GM19397 (cell line): ENCODE measurements at regions not wholly inside any gene's neighbourhood (a gene's known extent, or its start where the extent isn't known, plus 50 kb on each side); places are given as distances from the start of the nearest gene placed in this dataset.
"Not testable (repeated sequence)": the region's sequence is repeated elsewhere in the genome, so short reads cannot be mapped to it uniquely, and the experiment has no call there.

Source experiments
- ATAC-seq: cut with Tn5 transposase; IDR thresholded peaks from one replicate; pipeline ENCODE4 v1.9.1; 2021; ENCODE audit warnings: mild to moderate bottlenecking, moderate library complexity; ENCODE audit not compliant: unreplicated experiment

DNA sequence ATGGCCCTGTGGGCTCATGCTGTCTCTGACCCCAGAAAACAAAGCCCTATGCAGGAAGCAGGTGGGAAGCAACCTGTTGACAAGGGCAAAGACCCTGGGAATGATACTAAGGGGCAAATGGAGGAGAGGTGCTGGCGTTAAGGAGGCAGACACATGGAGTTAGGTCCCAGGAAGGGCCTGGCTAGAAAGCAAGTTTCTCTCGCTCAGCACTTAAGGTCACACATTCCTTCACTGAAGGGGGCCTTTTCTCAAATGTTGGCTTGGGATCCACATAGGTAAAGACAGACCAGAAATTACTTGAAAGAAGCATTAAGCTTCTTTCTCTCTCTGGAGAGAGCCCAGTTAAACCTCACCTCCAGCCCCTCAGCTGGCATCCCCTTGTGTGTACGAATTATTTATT is 155.7 kb downstream of the ADRA2C start:
- ATAC-seq, result not testable (repeated sequence)

DNA sequence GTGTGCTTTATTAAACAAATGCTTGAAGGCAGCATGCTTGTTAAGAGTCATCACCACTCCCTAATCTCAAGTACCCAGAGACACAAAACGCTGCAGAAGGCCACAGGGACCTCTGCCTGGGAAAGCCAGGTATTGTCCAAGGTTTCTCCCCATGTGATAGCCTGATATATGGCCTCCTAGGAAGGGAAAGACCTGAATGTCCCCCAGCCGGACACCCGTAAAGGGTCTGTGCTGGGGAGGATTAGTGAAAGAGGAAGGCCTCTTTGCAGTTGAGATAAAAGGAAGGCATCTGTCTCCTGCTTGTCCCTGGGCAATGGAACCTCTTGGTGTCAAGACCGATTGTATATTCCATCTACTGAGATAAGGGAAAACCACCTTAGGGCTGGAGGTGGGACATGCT is 159.7 kb downstream of the ADRA2C start:
- not testable (repeated sequence) for ATAC-seq

DNA sequence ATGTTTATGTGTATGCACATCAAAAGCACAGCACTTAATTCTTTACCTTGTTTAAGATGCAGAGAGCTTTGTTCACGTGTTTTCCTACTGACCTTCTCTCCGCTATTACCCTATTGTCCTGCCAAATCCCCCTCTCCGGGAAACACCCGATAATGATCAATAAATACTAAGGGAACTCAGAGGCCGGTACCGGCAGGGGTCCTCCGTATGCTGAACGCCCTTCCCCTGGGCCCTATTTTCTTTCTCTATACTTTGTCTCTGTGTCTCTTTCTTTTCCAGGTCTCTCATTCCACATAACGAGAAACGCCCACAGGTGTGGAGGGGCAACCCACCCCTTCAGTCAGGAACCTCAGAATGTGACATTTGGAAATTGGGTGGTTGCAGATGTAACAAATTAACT is 160.1 kb downstream of the ADRA2C start:
- ATAC-seq, result not testable (repeated sequence)

DNA sequence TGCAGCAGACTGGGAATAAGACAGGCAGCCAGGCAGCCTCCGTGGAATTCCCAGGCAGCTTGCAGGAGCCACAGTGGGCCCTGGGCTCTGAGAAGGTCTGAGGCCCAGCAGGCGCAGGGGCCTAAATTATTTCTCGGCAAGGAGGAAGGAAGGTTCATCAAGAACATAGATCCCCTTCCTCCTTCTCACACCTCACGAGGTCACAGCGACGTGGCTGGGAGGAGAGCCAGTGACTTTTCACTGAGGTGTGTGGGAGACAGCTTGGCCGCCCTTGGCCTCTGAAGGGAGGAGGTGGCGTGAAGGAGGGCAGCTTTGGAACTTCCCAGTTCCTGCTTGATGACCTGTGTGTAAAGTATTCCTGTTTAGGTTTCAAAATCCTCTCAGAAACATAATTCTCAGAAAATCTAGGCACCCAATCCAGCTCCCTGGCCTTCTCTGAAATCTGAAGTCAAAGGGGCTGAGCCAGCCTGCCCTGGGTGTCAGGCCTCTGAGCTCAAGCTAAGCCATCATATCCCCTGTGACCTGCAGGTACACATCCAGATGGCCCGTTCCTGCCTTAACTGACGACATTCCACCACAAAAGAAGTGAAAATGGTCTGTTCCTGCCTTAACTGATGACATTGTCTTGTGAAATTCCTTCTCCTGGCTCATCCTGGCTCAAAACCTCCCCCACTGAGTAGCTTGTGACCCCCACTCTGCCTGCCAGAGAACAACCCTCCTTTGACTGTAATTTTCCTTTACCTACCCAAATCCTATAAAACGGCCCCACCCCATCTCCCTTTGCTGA is 161.0 kb downstream of the ADRA2C start:
- ATAC-seq, result not testable (repeated sequence)

DNA sequence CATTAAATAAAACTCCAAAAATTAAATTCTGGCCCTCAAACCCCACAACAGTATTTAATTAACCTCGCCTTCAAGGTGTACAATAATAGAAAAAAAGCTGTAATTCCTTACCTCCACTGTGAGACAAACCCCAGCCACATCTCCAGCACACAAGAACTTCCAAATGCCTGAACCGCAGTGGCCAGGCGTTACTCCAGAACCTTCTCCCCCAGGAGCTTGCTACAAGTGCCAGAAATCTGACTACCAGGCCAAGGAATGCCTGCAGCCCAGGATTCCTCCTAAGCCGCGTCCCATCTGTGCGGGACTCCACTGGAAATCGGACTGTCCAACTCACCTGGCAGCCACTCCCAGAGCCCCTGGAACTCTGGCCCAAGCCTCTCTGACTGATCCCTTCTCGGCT is 163.2 kb downstream of the ADRA2C start:
- not testable (repeated sequence) for ATAC-seq

DNA sequence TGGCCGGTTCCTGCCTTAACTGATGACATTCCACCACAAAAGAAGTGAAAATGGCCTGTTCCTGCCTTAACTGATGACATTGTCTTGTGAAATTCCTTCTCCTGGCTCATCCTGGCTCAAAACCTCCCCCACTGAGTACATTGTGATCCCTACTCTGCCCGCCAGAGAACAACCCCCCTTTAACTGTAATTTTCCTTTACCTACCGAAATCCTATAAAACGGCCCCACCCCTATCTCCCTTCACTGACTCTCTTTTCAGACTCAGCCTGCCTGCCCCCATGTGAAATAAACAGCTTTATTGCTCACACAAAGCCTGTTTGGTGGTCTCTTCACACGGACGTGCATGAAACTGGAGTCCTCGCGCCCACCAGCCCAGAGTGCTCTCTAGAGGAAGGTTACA is 166.5 kb downstream of the ADRA2C start:
- not testable (repeated sequence) for ATAC-seq

DNA sequence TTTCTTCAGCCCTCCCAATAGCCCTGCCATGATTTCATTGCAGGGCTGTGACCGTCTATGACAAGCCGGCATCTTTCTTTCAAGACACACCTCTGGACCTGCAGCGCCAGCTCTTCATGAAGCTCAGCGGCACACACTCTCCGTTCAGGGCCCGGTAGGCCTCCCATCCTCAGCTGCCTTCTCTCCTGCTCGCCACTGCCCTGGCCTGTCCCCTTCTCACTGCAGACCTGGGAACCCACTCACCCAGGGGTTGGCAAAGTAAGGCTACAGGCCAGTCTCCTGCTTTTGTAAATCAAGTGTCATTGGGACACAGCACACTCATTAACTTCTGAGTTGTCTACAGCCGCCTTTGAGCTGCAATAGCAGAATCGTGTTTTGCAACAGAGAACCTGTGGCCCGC is 169.2 kb downstream of the ADRA2C start:
- ATAC-seq, result not testable (repeated sequence)

DNA sequence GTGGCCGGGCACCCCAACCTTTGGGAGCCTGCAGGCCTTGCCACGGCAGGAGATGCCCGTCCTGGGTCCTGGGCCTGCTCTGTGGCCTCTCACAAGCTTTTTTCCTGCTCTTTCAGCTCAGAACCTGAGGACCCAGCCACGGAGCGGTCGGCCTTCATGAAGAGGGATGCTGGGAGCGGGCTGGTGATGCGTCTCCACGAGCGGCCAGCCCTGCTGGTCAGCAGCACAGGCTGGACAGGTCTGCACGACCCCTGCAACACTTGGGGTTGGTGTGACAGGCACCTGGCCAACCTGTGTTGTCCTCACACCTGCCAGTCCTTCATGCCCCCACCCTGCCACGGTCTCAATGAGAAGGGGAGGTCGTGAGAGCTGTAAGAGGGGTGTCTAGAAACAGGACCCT is 170.0 kb downstream of the ADRA2C start:
- ATAC-seq, result no peak

DNA sequence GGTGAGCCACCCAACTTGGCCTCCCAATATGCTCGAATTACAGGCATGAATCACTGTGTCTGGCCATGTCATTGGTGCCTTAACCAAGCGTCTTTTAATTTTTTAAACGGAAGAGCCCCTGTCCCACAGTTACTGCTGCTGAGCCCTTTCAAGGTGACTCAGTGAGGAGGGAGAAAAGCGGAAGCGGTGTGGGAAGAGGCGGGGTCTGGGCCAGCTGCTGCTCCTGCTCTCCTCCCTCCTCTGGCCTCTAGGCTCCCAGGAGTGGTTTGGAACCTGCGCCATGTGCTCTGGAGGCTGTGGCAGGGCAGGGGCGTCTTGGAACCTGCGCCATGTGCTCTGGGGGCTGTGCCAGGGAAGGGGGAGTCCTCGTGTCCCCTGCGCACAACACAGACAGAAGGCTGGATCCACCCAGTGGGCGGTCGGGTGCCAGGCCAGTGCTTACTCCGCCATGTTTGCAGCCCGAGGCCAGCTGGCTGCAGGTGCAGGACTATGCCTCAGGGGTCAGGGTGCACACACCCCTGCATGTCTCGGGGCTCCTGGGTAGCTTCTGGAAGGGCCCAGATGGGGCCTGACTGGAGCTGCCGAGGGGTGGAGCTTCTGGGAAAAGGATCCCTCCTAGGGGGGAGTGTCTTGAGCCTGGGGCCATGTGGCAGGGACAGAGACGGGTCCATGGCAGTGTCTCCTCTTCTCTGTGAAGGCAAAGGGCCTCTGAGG is 171.8 kb downstream of the ADRA2C start:
- not testable (repeated sequence) for ATAC-seq

DNA sequence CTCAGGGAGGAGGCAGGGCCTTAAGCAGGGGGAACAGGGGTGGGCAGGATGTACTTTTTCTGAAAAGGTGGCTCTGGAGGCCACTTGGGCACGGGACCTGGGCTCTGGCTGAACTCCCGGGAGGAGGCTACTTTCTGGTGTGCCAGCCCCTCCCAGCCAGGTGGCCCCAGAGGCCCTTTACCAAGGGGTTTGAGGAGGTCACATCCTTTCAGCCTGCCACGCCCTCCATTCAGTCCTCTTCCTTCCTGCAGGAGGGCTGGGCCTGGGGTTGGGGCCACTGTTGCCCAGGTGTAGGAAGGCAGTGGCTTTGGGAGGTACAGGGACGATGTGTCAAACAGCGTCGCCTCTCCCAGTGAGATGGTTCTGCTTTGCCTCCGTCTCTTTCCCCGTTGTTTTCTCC is 172.5 kb downstream of the ADRA2C start:
- ATAC-seq, result not testable (repeated sequence)

DNA sequence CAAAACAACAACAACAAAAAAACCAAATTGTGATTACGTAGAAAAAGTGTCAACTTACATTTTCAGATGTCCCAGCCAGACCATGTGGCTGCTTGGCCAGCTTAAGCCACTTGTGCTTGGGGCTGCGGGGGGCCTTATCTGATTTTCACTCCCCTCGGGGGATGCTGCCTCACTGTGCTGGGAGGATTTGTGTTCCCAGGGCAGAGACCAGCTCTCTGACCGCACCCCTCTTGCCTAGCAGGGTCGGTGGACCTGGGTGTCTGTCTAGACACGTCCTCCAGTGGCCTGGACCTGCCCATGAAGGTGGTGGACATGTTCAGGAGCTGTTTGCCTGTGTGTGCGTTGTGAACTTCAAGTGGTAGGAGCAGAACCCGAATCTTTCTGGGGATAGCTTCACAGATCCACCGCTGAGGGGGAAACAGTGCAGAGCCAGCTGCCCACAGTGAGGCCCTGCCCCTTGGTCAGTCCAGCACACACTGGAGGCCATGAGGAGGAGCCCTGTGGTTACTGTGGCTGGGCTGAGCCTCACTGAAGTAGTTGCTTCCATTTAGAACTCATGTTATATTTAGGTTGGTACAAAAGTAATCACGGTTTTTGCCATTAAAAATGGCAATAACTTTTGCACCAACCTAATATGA is 173.9 kb downstream of the ADRA2C start:
- ATAC-seq, result not testable (repeated sequence)

DNA sequence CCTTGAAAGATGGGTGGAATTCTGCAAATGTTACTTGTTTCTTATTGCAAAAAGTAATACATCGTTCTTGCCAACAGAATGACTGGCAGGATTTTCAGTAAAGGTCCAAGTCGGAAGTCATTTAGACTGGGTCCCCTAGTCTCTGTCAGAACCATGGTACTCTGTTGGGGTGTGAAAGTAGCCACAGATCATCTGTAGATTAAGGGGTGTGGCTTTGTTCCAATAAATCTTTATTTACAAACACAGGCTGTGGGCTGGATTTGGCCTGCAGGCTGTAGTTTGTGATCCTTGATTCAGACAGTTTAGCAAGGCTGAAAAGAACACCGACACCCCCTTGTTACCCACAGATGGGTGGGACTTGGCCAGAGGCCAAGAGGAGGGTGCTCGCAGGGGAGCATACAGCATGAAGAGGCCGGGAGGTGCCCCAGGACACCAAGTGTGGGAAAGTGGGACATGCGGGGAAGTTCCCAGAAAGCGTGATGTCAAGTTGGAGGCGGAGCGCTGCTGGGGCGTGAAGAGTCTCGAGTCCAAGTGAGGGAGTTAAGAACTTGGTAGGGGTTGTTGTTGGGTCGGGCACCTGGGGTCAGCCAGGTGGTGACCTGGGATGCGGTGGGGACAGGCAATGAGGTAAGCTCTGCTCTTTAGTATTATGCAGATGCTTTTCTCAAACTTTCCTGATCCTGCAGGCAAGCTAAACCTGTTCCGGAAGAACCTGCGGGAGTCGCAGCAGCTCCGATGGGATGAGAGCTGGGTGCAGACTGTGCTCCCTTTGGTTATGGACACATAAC is 175.7 kb downstream of the ADRA2C start:
- not testable (repeated sequence) for ATAC-seq

DNA sequence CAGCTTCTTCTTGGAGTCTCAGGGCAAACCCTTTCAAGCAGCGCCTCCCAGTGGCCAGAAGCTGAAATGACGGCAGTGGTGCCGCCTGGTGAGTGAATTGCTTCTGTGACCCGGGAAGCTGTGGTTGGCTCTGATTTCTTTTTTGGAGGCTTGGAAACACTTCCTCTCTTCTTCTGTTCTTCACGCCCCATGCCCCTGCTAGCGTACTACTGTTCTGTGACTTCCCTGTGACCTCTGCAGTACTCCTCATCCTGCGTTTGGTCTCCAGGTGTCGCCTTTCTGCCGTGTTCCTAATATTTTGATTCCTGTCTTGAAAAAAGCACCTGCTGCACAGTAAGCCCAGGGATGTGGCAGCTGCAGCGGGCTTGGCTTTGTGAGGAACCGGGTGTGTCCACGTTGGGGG is 176.4 kb downstream of the ADRA2C start:
- ATAC-seq, result not testable (repeated sequence)

DNA sequence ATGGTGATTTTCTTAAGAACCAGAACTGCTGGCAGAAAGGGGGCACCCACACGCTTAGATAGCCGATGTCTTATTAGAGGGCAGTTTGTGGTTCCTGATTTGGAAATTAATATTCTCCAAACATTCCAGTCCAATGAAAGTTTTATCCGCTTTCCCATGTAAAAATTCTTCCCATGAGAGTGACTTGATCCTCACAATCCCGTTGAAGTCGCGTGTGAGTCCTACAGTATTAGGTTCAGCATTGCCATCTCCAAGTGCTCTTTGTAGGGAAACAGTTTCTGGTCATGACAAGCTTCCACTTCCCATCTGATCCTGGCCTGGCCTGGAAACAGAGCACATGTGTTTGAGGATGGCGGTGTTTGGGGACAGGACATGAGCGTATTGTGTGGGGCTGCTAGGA is 176.9 kb downstream of the ADRA2C start:
- not testable (repeated sequence) for ATAC-seq

DNA sequence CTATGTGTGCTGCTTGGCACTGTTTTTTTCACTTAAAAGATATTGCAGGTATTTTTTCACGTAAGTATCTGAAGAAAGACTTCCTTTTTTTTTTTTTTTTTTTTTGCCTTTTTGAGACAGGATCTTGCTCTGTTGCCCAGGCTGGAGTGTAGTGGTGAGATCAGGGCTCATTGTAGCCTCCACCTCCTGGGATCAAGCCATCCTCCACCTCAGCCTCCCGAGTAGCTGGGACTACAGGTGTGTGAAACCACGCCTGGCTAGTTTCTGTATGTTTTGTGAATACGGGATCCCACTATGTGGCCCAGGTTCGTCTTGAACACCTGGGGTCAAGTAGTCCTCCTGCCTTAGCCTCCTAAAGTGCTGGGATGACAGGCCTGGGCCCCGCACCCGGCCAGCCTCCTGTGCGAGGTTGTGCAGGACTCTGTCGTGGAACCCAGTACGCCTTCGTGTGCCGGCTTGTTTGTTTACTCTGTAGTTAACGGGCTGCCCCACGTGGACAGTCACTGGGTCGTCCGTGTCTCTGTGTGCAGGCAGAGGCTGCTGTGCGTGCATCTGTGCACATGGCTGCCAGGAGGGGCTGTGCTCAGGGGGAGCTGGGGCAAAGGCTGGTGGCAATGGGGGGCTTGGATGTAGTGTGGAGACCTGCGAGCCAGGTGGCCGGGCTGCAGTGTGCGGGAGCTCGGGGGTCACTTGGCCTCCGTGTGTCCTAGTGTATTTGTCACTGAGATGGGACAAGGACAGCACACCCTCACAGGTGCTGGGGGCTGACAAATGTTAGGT is 179.5 kb downstream of the ADRA2C start:
- ATAC-seq, result no peak

DNA sequence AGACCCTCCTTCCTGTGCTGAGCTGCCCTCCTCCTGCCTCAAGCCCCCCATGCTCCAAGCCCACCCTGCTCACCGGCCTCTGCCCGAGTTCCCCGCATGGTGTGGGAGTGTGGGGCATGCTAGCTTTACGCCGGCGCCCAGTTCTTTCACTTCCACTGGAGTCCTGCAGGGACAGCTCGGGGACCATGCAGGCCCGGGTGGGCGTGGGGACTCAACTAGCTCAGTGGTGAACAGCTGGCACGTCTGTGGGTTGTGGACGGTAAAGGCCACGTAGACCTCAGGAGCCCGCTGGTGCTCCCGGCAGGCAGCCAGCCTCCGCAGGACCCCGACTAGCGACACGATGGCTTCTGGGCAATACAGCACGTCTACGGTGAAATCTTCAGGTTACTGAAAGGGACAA is 180.4 kb downstream of the ADRA2C start:
- ATAC-seq, result not testable (repeated sequence)

DNA sequence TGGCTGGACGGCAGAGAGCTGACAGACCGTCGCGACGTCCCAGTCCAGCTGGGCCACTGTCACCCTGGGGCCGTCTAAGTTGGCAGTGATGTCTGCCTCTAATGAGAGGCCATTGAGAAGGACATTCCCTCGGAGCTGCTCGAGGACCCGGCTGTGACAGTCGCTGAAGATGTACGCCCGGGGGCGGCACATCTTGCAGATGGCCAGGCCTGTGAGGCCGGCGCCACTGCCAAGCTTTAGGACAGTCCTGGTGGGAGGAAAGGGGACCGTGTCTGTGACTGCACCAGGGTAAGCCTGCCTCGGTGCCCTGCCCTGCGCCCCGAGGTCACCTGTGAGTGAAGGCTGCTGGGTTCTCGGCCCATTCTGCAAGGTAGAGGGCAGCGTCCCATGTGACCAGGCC is 181.6 kb downstream of the ADRA2C start:
- ATAC-seq, result not testable (repeated sequence)

DNA sequence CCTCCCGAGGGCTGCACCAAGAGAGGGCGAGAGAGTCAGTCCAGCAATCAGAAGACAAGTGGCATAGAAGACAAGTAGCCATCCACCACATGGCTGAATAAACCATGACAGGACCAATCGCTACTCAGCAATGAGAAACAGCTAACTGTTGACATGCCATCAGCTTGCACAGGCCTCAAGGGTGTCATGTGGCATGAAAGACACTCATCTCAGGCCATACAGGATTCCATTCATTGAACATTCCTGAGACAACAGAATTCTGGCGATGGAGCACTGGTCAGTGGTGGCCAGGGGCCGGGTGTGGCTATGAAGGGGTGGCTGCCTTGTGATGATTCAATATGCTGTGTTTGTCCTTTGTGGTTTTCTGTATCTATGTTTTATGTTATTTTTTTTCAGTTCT is 182.0 kb downstream of the ADRA2C start:
- not testable (repeated sequence) for ATAC-seq

DNA sequence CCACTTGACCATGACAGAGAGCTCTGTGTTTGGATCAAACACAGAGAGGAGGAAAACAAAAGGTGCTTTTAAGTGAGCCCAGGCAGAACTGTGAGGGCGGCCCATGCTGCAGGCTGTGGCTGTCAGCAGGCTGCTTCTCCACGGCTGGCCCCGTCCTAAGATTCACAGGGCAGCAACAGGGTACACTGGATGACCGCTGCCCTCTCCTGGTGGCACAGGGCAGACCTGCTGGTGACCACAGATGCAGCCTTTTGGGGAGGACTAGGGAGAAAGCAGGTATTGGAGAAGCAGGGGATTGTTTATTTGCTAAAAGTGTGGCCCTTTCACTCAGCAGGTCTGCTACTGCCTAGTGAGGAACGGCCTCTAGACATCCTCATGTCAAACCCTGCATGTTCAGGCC is 183.7 kb downstream of the ADRA2C start:
- not testable (repeated sequence) for ATAC-seq
